ENCODE measurements at regions not wholly inside any gene's neighbourhood (a gene's known extent, or its start where the extent isn't known, plus 50 kb on each side); places are given as distances from the start of the nearest gene placed in this dataset.

DNA sequence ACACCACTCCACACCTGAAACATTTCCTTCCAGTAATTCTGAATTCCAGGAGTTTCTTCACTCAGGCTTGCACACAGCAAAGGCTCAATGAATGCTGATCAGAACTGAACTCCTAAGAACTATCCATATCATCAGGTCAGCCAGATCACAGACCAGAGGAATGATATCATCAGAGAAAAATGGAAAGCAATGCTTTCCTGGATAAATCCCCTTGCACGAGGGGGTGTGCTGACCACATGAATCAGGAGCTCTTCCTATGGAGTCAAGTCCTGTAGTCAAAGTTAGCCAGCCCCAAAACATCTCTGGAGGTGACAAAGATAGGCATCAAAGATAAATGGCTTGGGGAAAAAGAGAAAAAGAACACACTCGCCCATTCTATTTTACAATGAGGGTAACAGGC, 83.8 kb upstream of the ACVR2A start:
- Histone ChIP-seq H3K27ac (no peak overlapping the region), H3K36me3 (replicated peaks) (no peaks in the 10 kb centered on the region), H3K4me3 (ENCODE audit: low read depth, low read length) (no peak overlapping the region), H3K27me3 (replicated peaks) (no peaks in the 10 kb centered on the region)
- TF ChIP-seq, protein P1, sequence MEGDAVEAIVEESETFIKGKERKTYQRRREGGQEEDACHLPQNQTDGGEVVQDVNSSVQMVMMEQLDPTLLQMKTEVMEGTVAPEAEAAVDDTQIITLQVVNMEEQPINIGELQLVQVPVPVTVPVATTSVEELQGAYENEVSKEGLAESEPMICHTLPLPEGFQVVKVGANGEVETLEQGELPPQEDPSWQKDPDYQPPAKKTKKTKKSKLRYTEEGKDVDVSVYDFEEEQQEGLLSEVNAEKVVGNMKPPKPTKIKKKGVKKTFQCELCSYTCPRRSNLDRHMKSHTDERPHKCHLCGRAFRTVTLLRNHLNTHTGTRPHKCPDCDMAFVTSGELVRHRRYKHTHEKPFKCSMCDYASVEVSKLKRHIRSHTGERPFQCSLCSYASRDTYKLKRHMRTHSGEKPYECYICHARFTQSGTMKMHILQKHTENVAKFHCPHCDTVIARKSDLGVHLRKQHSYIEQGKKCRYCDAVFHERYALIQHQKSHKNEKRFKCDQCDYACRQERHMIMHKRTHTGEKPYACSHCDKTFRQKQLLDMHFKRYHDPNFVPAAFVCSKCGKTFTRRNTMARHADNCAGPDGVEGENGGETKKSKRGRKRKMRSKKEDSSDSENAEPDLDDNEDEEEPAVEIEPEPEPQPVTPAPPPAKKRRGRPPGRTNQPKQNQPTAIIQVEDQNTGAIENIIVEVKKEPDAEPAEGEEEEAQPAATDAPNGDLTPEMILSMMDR (IDR thresholded peaks at IDR 0.05; ENCODE audit: low read depth, low read length, missing control alignments) = no peak
- in situ Hi-C loops (cut with HindIII; ENCODE audit: low pct_ligation_motif_present, low sequenced_read_pairs) = no loop called here
- no peak for DNase-seq

DNA sequence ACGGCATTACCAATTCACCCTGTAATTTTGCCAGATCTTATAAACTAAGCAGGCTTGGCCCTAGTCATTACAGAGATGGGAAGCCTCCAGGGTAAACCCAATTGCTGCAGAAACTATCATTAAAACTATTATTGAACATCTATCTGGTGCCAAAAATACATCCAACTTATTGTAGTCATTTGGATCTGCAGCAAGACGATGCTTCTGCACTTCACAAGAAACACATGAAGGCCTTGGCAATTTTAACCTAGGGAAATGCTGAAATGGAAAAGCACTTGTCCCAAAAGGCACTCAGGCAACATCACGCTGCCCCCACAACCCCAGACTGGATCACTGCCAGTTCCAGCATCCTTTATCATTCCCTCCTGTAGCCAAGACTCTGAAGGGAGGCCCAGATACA, 85.3 kb upstream of the ACVR2A start:
- no peaks in the 10 kb centered on the region for H3K36me3 ChIP-seq (replicated peaks)
- TF ChIP-seq, protein P1 (IDR thresholded peaks at IDR 0.05; ENCODE audit: low read depth, low read length, missing control alignments) = no peak
- DNase-seq = no peak
- H3K4me3 ChIP-seq (ENCODE audit: low read depth, low read length) = no peak overlapping the region
- no peak overlapping the region for H3K27ac ChIP-seq
- in situ Hi-C loops (cut with HindIII; ENCODE audit: low pct_ligation_motif_present, low sequenced_read_pairs) = no loop called here
- no peaks in the 10 kb centered on the region for H3K27me3 ChIP-seq (replicated peaks)

DNA sequence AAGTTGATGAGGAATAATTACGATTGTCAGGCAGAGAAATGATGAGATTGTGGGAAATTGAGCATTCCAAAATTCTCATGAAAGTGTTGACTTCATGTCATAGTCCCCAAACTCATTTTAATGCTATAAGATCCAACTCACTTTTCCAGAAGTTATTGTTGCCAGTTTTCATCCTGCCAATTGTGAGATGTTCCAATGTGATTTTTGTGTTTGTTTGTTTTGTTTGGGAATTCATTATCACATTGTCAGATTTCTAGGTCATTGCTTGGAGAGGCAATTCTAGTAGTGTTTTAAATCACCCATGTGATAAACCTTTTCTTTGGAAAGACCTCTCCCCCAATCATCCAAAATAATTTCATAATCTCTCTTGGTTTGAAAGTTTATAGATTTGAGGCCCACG, 86.0 kb upstream of the ACVR2A start:
- Histone ChIP-seq H3K27ac (no peak overlapping the region), H3K27me3 (replicated peaks) (no peaks in the 10 kb centered on the region), H3K4me3 (ENCODE audit: low read depth, low read length) (no peak overlapping the region), H3K36me3 (replicated peaks) (no peaks in the 10 kb centered on the region)
- in situ Hi-C loops (cut with HindIII; ENCODE audit: low pct_ligation_motif_present, low sequenced_read_pairs) = no loop called here
- DNase-seq = no peak
- TF ChIP-seq, protein P1 (IDR thresholded peaks at IDR 0.05; ENCODE audit: low read depth, low read length, missing control alignments) = no peak

DNA sequence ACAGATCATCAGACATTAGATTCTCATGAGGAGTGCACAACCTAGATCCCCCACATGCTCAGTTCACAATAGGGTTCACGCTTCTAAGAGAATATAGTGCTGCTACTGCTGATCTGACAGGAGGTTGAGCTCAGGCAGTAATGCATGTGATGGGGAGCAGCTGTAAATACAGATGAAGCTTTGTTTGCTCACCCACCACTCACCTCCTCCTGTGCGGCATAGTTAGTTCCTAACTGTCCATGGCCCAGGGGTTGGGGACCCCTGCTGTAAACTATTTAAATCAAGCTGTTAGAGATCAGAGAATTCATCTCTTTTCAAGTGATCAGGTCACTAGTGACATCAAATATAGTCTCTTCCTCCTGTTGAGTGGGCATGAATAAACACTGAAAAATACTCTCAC, 88.8 kb upstream of the ACVR2A start:
- in situ Hi-C loops (cut with HindIII; ENCODE audit: low pct_ligation_motif_present, low sequenced_read_pairs) = no loop called here
- H3K36me3 ChIP-seq (replicated peaks) = no peaks in the 10 kb centered on the region
- DNase-seq = no peak
- TF ChIP-seq, protein P1 (IDR thresholded peaks at IDR 0.05; ENCODE audit: low read depth, low read length, missing control alignments) = no peak
- no peak overlapping the region for H3K4me3 ChIP-seq (ENCODE audit: low read depth, low read length)
- no peak overlapping the region for H3K27ac ChIP-seq
- no peaks in the 10 kb centered on the region for H3K27me3 ChIP-seq (replicated peaks)

DNA sequence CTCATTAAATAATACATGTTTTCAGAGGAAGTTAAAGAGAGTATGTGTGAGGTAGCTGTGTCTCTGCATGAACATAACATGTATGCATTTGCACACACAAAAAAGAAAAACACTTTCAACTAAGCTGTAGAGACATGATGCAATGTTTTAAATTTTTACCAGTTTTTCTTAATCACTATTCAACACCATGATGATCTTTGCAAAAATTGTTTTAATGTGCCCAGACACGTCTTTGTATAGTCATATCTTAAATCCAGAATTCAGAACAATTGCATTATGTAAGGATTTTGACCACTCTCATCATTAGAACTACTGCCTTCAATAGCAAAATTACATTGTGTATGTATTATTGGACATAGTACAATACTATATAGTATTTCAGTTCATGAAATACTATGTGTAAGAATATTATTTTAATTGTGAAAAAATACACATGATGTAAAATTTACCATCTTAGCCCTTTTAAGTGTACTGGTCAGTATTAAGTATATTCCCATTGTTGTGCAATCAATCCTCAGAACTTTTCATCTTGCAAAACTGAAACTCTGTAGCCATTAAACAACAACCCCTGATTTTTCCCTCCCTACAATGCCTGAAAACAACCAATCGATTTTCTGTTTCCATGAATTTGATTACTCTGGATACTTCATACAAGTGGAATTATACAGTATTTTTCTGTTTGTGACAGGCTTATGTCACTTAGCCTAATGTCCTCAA, 104.5 kb upstream of the ACVR2A start:
- H3K36me3 ChIP-seq (replicated peaks) = no peaks in the 10 kb centered on the region
- H3K27ac ChIP-seq = no peak overlapping the region
- TF ChIP-seq, protein P1 (IDR thresholded peaks at IDR 0.05; ENCODE audit: low read depth, low read length, missing control alignments) = no peak
- H3K27me3 ChIP-seq (replicated peaks) = no peaks in the 10 kb centered on the region
- DNase-seq = no peak
- in situ Hi-C loops (cut with HindIII; ENCODE audit: low pct_ligation_motif_present, low sequenced_read_pairs) = no loop called here
- H3K4me3 ChIP-seq (ENCODE audit: low read depth, low read length) = no peak overlapping the region

DNA sequence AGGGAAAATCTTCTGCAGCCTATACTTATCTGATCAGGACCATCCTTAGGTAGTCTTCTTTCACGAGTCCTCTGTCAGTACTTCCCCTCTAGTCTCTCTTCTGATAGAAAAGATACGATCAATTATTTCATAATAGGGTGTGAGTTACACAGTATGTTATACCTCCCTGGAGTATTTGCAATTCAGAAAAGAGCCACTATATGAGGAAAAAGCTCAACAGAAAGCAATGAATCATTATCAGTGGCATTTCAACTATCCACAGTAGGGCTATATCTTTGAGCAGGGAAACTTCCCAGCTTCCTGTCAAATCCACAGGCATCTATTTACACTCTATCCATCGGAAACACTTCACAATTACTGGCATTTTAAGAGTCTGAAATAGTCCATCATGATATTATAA, 105.3 kb upstream of the ACVR2A start:
- H3K36me3 ChIP-seq (replicated peaks) = no peaks in the 10 kb centered on the region
- TF ChIP-seq, protein P1 (IDR thresholded peaks at IDR 0.05; ENCODE audit: low read depth, low read length, missing control alignments) = no peak
- H3K27ac ChIP-seq = no peak overlapping the region
- no peak overlapping the region for H3K4me3 ChIP-seq (ENCODE audit: low read depth, low read length)
- DNase-seq = peak; percentile 9
- in situ Hi-C loops (cut with HindIII; ENCODE audit: low pct_ligation_motif_present, low sequenced_read_pairs) = no loop called here
- H3K27me3 ChIP-seq (replicated peaks) = no peaks in the 10 kb centered on the region
